ENCODE measurements at regions not wholly inside any gene's neighbourhood (a gene's known extent, or its start where the extent isn't known, plus 50 kb on each side); places are given as distances from the start of the nearest gene placed in this dataset.

DNA sequence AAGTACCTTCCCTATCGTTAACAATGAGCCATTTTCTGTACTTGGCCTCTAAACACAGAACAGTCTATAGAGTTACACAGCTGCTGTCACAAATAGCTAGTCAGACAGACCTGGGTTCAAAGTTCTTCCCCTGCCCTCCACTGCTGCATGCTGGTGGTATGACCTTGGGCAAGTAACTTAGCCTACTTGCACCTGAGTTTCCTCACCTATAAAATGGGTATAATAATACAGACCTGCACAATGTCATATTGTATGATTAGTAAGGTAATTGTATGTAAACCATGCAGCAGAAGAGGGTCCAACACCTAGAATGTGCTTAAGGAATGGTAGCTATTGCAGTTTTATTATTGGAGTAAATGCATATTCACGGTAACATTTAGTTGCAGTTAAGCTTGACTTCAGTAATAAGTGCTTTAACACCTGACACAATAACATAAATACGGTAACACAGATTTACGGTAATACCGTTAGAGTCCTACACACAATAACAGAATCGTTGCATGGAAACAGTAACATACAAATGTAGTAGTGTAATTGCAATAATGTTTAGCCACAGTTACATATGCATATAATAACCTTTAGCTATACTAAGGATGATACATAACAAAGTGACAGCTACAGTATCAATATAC is 193.3 kb upstream of the CSF3R start:
- no peak for DNase-seq (ENCODE audit: low read depth)

DNA sequence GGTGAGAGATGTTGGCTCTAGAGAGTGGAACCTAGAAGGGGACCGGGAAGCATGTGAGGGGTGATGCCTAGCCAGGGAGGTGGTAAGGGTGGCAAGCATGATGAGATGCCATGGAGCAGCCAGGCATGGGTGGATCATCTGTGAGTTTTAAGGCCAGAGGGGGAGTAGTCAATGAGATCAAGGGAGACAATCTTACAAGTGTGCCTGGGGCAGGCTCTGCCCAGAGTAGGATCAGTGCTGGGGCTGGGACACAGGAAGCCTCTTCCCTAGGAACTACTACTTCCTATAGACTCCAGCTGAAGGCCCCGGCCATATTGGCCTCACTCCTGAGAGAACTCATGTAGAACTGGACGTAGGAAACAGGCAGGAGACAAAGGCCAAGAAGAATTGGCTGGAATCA is 192.4 kb upstream of the CSF3R start:
- no peak for DNase-seq (ENCODE audit: low read depth)

DNA sequence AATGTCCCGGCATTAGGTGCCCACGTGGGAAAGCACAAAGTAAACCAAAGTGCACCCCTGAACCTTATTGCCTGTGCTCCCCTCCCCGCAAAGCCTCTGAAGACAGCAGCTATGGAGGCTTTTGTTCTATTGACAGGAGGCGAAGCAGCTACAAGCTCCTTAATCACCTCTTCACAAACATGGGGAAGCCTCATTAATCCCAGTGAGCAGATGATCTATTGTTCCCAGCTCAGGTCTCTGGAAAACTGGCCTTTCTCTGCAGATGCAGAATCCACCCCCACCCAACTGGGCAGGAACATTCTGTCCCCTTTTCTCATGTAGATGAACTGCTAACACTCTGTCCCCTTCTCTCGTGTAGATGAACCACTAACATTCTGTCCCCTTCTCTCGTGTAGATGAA is 190.5 kb upstream of the CSF3R start:
- no peak for DNase-seq (ENCODE audit: low read depth)

DNA sequence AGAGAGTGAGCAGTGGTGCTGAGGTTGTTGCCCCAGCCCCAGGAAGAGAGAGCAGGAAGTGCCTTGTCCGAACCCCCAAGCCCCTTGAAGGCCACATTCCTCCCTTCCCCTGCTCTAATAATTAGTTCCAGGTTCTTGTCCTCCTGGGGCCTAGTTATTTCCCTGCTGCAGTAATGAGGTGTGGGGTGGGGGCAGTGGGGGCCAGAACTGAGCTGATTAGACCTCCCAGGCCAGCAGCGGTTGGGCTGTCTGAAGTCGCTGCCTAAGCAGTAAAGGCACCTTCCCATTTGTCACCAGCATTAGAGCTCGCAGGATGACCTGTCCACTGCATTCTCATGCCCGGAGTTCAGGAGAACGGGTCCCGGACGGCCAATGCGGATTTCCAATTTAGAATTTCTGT is 186.5 kb upstream of the CSF3R start:
- DNase-seq (ENCODE audit: low read depth): no peak

DNA sequence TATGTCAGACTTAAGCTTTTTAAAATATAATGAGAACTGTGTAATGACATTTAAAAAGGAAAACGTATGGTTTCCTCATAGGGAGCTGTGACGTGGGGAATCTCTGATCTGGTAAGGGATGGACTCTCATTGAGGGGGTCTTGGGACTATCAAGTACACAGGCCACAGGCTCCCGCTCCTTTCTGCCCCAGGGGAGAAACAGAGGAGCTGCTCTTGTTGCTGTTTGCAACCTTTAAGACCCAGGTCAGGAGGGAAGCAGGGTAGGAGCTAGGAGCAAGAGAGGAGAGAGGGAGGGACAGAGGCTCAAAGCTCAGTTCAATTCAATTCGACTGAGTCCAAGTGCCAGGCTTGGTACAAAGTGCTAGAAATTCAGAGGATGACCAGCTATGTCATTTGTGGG is 185.1 kb upstream of the CSF3R start:
- no peak for DNase-seq (ENCODE audit: low read depth)

DNA sequence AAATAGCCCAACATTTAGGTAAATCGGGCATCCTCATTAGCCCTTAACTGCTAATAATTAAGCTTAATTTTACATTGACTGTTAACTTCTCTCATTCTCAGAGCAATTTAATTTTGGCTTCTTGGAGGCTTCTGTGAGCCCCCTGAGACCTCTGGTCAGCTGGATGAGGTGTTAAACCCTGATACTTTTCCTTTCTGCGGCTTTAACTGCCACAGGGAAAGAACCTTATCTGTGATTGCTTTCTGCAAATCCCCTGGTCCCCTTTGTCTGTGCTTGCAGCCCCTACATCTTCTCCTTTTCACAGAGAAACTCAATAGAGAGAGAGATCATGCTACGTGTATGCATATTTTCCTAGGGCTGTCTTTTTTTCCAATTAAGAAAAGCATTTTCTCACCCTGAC is 184.5 kb upstream of the CSF3R start:
- DNase-seq (ENCODE audit: low read depth): no peak

DNA sequence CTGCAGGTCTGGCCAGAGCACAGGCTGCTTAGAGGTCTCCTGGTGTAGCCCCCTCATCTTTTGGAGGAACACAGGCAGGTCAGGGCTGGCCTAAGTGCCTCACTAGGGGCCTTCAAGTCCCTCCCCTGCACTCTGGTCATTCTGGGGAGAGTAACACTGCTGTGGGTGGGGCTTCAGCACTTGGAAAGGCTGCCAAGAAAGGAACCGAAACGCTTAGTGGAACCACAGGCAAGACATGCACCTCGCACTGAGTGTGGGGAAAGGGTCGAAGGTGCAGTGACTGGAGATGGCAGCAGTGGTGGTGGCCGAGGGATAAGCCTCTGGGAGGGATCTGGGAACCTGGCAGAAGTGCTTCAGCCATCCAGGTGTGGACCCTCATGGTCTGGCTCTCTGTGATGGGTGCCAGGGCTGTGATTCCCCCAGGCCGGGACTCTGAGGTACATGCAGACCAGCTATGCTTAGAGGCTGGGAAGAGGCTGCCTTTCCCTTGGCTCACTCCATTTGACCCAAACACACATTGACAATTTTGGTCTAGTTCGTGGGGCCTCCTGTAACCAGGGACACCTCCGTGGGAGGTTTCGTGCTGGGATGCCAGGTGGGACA is 182.9 kb upstream of the CSF3R start:
- no peak for DNase-seq (ENCODE audit: low read depth)

DNA sequence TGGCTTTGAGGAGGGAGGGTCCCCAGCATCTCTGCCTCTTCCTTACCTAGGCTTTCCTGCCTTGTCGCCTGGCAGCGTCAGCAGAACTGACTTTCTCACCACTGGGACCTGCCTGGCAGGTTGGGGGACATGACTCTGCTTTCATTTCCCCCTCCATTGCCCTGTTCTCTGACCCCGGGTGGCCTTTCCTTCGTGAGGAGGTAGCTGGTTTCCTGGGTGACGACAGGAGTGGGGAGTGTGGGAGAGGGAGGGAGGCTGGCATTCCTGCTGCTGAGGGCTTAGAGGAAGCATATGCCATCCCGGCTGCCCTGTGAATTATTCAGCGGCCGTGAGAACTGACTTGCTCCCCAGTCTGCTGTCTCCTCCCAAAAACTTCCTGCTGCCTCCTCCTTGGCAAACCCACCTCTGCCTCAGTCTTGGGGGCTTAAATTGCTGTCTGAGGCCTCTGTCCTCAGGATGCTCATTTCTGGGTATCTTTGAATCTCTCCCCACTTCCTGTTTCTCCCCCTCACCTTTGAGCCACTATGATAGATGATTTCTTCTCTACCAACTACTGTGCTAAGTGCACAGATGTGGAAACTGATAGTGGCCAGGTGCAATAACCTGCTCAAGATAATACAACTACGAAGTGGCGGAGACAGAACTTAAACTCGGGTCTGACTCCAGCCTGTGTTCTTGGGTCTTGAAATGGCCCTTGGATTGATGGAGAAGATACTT is 182.0 kb upstream of the CSF3R start:
- no peak for DNase-seq (ENCODE audit: low read depth)

DNA sequence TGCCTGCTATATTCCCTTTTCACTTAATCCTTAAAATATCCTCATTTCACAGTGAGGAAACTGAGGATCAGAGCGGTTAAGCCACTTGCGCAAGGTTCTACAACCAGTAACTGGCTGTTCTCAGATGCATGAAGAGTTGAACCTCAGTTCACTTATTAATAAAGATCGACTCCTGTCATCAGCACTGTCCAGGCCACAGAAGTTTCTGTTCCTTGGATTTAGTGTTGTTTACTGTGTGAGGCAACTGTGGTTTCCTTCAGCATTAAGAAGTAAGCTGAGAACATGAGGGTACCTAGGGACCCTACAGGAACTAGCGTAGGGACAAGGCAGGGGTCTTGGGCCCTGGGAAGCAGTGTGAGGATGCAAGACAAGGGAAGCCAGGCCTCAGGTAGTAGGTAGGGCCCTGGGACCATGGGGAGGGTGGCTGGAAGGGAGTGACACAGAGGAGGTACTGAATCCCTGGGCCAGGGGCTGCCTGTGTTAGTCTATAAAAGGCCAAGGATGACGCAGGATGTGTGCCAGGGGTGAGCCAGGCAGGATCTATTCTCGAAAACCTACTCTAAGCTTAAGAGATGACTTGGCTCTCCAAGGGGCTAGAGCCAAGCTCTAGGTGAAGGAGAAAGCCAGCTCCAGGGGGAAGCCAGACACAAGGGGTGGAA is 181.2 kb upstream of the CSF3R start:
- no peak for DNase-seq (ENCODE audit: low read depth)

DNA sequence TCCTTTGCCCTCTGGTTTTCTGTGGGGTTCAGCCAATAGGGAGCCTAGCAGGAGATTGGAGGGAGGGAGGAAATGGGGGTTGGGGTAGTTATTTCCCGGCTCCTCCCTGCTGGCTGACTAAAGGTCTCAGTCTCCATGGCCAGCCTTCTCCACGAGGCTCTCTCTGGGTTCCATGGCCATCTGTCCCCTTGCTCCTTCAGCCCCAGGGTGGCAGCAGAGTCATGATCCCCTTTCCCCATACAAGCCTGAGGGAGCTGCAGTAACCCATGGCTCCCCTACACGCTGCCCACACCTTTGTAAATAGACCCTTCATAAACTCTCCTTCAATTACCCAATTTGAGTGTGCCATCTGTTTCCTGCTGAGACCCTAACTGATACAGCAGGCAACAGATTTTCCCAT is 176.1 kb upstream of the CSF3R start:
- DNase-seq (ENCODE audit: low read depth): no peak

DNA sequence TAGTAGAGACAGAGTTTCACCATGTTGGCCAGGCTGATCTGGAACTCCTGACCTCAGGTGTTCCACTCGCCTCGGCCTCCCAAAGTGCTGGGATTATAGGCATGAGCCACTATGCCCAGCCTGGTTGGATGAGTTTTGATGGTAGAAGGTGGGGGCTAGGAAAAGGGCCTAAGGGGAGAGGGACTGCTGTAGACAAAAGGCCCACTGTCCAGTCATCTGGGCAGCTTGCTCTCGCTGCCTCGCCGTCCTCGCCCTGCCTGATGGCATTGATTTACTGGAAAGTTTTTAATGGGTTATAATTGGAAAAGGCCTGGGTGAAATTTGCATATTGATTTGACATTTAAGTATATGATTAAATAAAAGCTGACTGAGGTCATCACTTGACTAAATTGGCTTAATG is 175.1 kb upstream of the CSF3R start:
- no peak for DNase-seq (ENCODE audit: low read depth)

DNA sequence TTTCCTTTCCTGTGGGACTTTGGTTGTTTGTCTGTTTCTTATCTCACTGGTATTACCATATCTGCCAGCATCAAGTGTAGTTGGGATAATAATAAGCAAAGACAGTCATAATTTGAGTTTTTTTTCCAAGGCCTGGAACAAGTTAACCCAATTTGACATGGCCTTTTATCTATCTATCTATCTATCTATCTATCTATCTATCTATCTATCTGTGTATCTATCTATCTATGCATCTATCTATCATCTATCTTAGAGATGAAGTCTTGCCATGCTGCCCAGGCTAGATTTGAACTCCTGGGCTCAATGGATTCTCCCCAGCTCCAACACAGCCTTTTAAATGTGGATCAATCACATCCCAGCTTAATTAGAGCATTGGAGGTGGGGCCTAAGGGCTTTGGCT is 174.1 kb upstream of the CSF3R start:
- no peak for DNase-seq (ENCODE audit: low read depth)

DNA sequence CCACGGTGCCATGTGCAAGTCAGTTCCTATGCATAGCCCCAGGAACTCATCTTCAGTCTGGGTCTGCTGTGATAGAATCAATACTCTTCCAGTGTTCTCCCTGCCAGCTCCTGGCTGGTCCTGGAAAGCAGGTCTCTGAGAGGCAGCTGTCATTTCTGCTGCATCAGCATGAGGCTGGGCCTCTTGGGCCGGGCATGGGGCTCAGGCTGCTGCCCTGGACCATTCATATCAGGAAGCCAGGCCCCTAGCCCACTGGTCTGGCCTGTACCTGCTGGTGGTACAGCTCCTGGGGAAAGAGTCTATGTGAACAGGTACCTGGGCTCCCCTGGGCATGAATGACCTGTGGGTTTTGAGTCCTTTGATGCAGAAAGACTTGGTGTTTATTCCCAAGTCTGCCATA is 173.6 kb upstream of the CSF3R start:
- DNase-seq (ENCODE audit: low read depth): no peak

DNA sequence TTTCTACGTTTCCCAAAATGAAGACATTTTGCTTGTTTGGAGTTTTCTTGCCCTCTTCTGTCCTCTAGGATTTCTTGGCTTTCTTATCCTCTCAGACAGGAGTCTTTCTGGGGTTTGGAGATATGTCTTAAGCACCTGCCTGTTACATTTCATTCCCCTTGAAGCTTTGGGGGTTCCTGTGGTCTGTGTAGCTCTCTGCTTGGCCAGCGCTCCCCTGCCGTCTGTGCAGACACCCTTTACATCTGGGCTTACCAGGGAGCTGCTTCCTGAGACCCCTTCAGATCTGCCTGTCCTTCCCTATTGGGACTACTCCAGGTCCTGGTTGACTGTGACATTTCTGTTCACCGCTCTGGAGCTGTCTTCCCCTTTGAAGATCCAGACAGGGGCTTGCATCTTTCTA is 171.9 kb upstream of the CSF3R start:
- DNase-seq (ENCODE audit: low read depth): no peak

DNA sequence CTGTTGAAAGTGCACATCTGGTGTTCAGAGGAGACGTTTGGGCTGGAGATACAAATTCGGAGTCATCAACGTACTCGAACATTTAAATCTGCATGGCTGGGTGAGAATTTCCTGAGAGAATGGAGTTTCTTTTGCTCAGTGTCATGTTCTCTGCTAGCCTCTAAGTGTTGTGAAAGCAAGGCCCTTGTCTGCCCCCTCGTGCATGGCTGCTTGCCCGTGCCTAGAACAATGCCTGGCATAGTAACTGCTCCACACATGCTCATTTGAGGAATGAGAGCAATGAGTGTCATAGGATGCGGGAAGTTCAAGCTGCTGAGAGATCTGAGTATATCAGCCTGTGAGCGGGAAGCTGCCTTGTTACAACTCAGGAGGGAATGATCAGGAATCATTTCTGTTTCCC is 171.1 kb upstream of the CSF3R start:
- no peak for DNase-seq (ENCODE audit: low read depth)

DNA sequence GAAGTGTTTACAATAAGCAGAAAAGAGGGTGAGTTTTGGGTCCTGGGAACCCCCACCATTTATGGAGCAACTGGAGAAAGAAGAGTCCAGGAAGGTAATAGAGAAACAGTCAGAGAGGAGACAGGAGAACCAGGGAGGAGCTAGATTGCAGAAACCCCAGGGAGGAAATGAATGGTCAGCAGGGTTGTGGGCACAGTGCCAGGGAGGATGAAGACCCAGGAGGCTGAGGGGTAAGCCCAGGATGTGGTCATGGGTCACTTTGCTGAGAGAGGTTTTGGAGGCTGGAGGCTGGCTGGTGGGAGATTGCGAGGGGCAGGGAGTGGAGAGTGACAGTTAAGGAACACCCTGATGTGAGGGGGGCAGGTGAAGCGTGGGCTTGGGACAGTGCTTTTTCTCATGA is 169.9 kb upstream of the CSF3R start:
- DNase-seq (ENCODE audit: low read depth): no peak

DNA sequence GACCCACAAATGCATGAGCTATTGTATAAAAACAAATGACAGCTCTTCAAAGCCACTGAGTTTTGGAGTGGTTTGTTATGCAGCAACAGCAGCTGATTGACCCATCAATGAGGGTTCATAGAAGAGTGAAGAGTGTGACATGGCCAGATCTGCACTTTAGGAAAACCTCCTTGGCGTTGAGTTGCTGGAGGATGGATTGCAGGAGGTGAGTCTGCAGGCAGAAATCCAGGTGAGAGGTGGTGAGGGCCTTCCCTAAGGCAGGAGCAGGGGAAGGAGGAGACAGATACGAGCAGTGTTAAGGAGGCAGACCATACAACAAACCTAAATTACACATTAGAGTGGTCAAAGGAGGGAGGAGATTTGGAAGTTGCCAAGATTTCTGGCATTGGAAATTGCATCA is 169.3 kb upstream of the CSF3R start:
- no peak for DNase-seq (ENCODE audit: low read depth)

DNA sequence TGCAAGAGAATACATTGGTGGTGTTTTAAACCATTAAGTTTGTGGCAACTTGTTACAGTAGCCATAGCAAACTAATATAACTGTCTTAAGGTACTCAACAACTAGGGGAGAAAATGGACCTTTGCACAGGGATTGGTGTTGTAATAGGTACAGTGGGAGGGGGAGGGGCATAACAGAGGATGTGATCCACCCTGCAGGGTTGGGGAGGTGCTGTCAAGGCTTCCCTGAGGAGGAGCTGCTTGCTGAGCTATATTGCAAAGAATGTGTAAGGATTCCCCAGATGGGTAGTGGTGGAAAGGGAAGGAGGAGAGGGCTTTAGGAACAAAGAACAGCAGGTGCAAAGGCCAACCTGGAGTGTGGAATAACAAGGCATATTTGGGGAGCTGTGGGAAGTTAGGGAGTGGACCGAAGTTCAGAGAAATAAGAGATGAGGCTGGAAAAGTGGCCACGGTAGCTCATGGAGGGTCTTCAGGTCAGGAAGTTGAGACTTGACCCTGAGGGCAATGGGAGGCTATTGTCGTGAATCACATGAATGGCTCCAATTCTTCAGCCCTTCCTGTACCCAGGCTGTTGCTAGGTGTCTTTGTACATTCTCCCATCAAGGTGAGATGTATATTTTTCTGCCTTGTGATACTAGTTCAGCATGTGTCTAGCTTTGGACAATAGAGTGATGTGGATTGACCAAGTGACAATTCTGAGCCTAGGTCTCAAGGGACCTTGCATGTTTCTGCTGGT is 168.6 kb upstream of the CSF3R start:
- DNase-seq (ENCODE audit: low read depth): no peak

DNA sequence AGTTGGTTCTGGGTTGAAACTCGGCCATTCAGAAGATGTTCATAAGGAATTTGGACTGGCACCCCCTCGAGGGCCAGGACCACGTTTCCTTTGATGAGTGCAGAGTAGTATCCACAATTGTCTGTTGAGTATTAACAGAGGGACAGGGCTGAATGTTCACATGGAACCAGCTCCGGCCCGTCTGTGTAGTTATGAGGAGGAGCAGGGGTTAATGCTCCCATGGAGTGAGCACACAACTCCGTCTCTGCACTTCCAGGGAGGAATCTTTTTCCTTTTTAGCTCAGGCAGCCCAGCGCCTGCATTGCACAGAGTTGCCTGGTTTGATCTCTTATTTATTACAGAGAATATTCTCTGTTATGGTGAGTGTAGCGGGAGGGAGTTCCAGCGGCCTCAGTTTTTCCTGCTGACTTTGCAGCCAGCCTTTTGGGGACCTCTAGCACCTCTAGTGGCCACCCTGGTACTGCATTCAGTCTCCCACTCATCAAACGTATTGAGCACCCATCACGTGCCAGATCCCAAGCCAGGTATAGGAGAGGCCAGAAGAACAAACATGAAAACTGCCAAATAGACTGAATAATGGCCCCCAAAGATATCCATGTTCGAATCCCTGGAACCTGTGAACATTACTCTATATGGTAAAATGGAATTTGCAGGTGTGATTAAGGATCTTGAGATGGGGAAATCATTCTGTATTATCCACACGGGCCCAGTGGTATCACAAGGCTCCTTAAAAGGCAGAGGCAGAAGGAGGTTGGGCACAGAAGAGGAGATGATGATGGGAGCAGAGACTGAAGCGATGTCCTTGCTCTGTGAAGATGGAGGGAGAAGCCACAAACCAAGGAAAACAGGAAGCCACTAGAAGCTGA is 167.7 kb upstream of the CSF3R start:
- peak; percentile 21 for DNase-seq (ENCODE audit: low read depth)

DNA sequence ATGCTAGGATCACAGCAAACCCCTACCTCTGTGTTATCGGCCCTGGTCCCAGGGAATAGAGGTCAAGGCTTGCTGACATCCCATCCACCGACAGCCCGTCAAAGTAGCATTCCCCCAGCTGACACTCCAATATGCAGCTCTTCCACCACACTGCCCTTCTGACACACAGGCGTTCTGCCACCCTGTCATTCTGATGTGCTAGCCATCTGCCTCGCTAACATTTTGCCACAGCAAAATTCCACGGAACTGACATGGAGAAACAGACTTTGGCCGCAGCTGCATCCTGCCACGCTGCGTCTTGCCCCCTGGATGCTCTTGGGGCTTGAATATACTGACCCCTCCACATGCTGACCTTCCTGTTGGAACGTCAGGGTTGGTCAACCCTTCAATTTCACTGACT is 163.2 kb upstream of the CSF3R start:
- DNase-seq (ENCODE audit: low read depth): no peak

DNA sequence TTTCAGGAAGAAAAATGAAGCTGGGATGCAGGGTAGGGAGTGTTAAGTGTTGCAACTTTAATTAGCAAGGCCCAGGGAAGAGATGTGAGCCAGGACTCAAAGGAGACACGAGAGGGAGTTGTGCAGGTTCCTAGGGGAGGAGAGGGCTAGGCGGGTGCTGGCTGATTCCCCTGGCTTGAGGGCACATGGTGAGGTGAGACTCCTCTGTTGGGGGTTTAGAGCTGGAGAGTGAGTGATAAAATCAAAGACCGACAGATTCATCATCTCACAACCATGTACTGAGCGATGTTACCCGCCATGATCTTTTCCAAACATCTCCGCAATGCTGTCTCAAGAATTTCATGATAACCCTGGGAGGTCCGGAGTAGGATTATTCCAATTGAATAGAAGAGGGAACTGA is 161.8 kb upstream of the CSF3R start:
- no peak for DNase-seq (ENCODE audit: low read depth)

Measured in fibroblast of the conjunctiva (primary cell).